CD4-positive, alpha-beta T cell (primary cell): ENCODE measurements at regions not wholly inside any gene's neighbourhood (a gene's known extent, or its start where the extent isn't known, plus 50 kb on each side); places are given as distances from the start of the nearest gene placed in this dataset.

Experiments
- ATAC-seq: fragments of 200-7000 bp; cut with Tn5 transposase; one replicate; pipeline ENCODE4 v1.10.0; 2022; ENCODE audit warnings: mild to moderate bottlenecking; ENCODE audit not compliant: poor library complexity
- CTCF ChIA-PET: fragments of 350-600 bp; sonication (Branson Sonifier 250); formaldehyde crosslinking; loops from one replicate; lab custom pipeline; 2021; ENCODE audit warnings: antibody characterized with exemption, inconsistent platforms; lab: Charles Lee
- POLR2A ChIA-PET: fragments of 350-600 bp; sonication (Branson Sonifier 250); formaldehyde crosslinking; loops from one replicate; lab custom pipeline; 2021; ENCODE audit warnings: antibody characterized with exemption, inconsistent platforms; lab: Charles Lee
- DNase-seq, 14 experiments: peaks; one replicate each; pipeline ENCODE4 v3.0.0-alpha.2; 2013 to 2020; ENCODE audit warnings: mixed read lengths in 2 of 14
- H3K27ac ChIP-seq, 2 donors: one replicate each; pipeline versions ENCODE4 v1.5.1 to v1.7.0; 2013; ENCODE audit warnings: low read length in 2 of 2, low read depth in 1 of 2, mild to moderate bottlenecking in 1 of 2
- H3K27me3 ChIP-seq, 2 experiments: 1 replicate in 1 of 2; 2 replicates in 1 of 2; pipeline versions ENCODE4 v1.6.1 to v1.7.0; 2013; ENCODE audit warnings: low read length in 2 of 2, control low read depth in 1 of 2, mild to moderate bottlenecking in 1 of 2, moderate library complexity in 1 of 2; ENCODE audit not compliant: insufficient read depth in 2 of 2, control insufficient read depth in 1 of 2
- H3K36me3 ChIP-seq: one replicate; pipeline ENCODE4 v1.6.1; 2013; ENCODE audit warnings: low read length, control low read depth; ENCODE audit not compliant: insufficient read depth
- H3K4me1 ChIP-seq: one replicate; pipeline ENCODE4 v1.6.1; 2013; ENCODE audit warnings: low read length, control low read depth; ENCODE audit not compliant: insufficient read depth
- H3K4me3 ChIP-seq: one replicate; pipeline ENCODE4 v1.5.1; 2013; ENCODE audit warnings: mild to moderate bottlenecking, low read length, moderate library complexity
- H3K9me3 ChIP-seq, 2 experiments: 1 replicate in 1 of 2; 2 replicates in 1 of 2; pipeline versions ENCODE4 v1.6.1 to v1.7.0; 2013; ENCODE audit warnings: low read length in 2 of 2, mild to moderate bottlenecking in 2 of 2, control low read depth in 1 of 2, moderate library complexity in 1 of 2; ENCODE audit not compliant: control insufficient read depth in 1 of 2, insufficient read depth in 1 of 2
- H3K27ac Mint-ChIP-seq: one replicate; pipeline ENCODE4 v1.8.0; 2020; ENCODE audit warnings: mixed read lengths
- H3K27me3 Mint-ChIP-seq: one replicate; pipeline ENCODE4 v1.8.0; 2021; ENCODE audit warnings: mixed read lengths
- H3K36me3 Mint-ChIP-seq: one replicate; pipeline ENCODE4 v1.8.0; 2021; ENCODE audit warnings: low read depth, mixed read lengths
- H3K4me1 Mint-ChIP-seq: one replicate; pipeline ENCODE4 v1.8.0; 2021; ENCODE audit warnings: low read depth, mixed read lengths
- H3K4me3 Mint-ChIP-seq: one replicate; pipeline ENCODE4 v1.8.0; 2020; ENCODE audit warnings: mild to moderate bottlenecking, mixed read lengths
- H3K9me3 Mint-ChIP-seq: one replicate; pipeline ENCODE4 v1.8.0; 2020; ENCODE audit warnings: mixed read lengths
- CTCF ChIP-seq: fragments of 200-600 bp; IDR thresholded peaks from one replicate; pipeline ENCODE4 v1.8.0; 2022; ENCODE audit warnings: antibody characterized with exemption, mild to moderate bottlenecking
- intact Hi-C, 2 experiments: fragments of 100-400 bp; cut with DNase I in 1 of 2; cut with micrococcal nuclease in 1 of 2; formaldehyde crosslinking; loops; one replicate each; pipeline versions ENCODE4 v1.15.1 to v1.9.0; 2023 to 2025; cut with DNase I, micrococcal nuclease

DNA sequence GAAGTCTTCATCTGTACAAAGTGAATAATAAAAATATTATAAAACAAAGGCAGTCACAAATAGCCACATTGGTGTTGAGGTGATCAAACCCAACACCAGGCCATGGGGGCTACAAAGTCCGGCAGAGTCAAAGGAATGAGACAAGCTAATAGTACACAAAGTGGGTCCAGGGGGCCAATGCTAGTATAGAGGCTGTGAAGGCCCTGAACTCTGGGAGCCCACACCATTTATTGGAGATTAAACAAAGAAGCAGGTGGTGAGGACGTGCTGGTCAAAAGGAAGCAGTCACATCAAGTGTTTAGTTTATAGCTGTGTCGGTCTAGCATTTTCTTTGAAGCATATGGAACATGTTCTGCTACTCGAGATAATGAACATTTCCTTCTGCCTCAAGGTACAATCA, 58.6 kb upstream of the CCT8L2 start:
- H3K4me1 Mint-ChIP-seq: no peaks in the 10 kb centered on the region
- POLR2A ChIA-PET: no interaction called here
- CTCF ChIA-PET: no interaction called here
- no peak overlapping the region for H3K27ac Mint-ChIP-seq
- no peaks in the 10 kb centered on the region for H3K27me3 Mint-ChIP-seq
- ATAC-seq (no peak), DNase-seq (no peak)
- H3K4me3 Mint-ChIP-seq: no peak overlapping the region
- peaks cover 7% of the 10 kb centered on the region for H3K9me3 Mint-ChIP-seq
- peaks cover 7% of the 10 kb centered on the region for H3K36me3 Mint-ChIP-seq
- H3K4me3 ChIP-seq: no peak overlapping the region
- H3K4me1 ChIP-seq: no peaks in the 10 kb centered on the region
- H3K27me3 ChIP-seq: no peaks in the 10 kb centered on the region
- H3K27ac ChIP-seq: no peak overlapping the region
- H3K36me3 ChIP-seq: no peaks in the 10 kb centered on the region
- peaks cover 0 to 6% of the 10 kb centered on the region in 2 experiments for H3K9me3 ChIP-seq
- no peak for TF ChIP-seq CTCF
- intact Hi-C loops: no loop called here
